Fibroblast of skin of abdomen (primary cell): ENCODE measurements at regions not wholly inside any gene's neighbourhood (a gene's known extent, or its start where the extent isn't known, plus 50 kb on each side); places are given as distances from the start of the nearest gene placed in this dataset.

Experiments
- DNase-seq: peaks from one replicate; pipeline ENCODE4 v3.0.0-alpha.2; 2013

DNA sequence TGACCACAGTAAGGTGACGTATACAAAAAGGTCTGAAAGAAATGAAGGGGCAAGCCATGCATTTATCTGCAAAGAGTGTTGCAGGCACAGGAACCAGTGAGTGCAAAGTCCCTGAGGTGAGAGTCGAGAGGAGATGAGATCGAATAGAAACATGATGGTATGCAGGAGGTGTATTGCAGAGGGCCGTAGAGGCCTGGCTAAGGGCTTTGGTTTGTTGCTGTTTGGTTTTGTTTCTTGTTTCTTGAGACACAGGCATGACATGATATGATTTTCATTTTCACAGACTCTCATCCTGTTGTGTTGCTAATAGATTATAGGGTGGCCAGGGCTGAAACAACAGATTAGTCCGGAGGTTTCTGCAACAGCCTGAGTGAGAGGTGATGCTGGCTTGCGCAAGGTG, 80.4 kb downstream of the HSPH1 start:
- no peak for DNase-seq

GRCh38 chr13:31074756-31075155, 86.9 kb downstream of the HSPH1 start:
- no peak for DNase-seq

DNA sequence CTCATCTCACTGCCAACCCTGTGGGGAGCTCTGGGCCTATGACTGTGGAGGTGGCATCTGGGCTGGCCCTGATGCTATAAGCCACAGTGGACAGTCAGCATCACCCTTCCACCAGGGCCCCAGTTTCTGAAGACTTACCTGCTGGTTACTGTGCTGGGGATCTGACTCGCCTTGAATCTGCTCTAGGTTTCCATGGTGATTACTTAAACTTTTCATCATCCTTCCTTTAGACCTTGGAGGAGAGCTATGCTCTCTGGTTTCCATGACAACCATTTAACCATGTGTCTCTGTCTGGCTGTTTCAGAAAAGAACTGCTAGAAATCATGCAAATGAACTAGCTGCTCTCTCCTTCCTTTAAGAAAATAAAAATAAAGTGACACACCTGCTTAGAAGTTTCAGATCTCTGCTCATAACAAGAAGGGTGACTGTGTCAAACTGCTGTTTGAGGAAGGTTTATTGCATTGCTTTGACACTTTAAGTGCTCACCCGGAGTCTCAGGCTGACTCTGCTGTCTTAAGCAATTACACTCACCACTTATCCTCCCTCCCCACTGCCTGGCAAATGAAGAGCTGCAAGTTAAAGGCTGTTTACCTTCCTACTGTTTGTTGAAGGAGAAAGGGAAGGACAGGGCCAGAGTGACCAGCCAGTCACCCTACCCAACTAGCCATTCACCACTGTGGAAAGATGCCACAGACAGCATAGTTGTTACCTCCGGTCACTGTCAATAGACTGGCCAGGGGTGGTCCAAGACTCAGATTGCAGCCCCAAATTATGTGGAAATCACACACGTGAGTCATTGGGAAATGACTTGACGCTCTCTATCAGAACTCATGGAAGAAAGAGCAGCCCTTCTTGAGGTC, 87.6 kb downstream of the HSPH1 start:
- DNase-seq: peak; percentile 59

- DNase-seq: no peak
Measured at GRCh38 chr13:31072041-31072440, 89.7 kb downstream of the HSPH1 start.

- DNase-seq: no peak
Measured at GRCh38 chr13:31069808-31070534, 91.7 kb downstream of the HSPH1 start.

DNA sequence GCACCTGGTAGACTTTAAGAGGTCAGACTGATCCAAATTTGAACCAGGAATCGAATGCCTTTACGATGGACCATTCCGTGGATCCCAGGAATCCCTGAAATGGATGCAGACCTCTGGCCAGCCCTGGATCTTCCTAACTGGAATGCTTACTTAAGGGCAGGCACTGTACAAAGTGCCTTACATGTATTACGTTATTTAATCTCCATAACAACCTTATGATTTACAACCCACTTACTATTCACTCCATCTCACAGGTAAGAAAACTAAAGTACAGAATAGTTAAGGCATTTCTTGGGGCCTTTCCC, 93.6 kb downstream of the HSPH1 start:
- DNase-seq: no peak

GRCh38 chr13:31067416-31068118, 94.1 kb downstream of the HSPH1 start:
- peak; percentile 48 for DNase-seq

- no peak for DNase-seq
Measured at GRCh38 chr13:31064636-31065035, 97.1 kb downstream of the HSPH1 start.

DNA sequence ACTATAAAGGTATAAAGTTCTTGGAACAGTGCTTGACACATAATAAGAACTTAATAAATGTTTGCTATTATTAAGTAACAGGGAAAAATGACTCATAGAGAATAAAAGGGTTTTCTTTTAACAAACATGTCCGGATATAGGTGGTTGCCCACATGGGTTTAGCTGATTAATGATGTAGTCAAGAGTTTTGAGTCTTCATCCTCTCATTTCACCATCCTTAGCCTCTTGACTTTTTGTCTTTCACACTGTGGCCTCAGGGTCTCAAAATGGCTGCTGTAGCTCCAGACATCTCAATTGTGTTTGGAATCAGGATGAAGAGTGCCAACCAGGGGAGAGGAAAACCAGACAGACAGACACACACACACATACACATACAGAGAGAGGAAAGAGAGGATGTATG, 97.9 kb downstream of the HSPH1 start:
- DNase-seq: no peak

DNA sequence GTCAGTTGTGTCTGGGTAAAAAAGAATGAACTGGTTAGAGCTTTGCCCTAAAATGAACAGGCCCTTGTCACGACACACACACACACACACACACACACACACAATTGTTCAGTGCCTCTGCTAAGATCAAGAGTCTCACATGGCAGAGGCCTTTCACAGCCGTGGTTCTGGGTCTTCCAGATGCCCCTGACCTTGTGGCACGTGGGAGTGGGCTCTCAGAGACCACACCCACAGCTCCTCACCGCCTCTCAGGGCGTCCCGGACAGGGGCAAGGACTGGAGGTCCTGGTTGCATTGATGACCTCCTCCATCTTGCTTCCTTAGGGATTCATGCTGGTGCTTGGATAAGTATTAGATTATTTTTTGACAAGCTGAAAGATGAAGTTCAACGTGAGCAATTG, 101.0 kb downstream of the HSPH1 start:
- no peak for DNase-seq

- DNase-seq: no peak
Measured at GRCh38 chr13:31060220-31060619, 101.5 kb downstream of the HSPH1 start.

- DNase-seq: no peak
Measured at GRCh38 chr13:31057403-31058033, 104.2 kb downstream of the HSPH1 start.

DNA sequence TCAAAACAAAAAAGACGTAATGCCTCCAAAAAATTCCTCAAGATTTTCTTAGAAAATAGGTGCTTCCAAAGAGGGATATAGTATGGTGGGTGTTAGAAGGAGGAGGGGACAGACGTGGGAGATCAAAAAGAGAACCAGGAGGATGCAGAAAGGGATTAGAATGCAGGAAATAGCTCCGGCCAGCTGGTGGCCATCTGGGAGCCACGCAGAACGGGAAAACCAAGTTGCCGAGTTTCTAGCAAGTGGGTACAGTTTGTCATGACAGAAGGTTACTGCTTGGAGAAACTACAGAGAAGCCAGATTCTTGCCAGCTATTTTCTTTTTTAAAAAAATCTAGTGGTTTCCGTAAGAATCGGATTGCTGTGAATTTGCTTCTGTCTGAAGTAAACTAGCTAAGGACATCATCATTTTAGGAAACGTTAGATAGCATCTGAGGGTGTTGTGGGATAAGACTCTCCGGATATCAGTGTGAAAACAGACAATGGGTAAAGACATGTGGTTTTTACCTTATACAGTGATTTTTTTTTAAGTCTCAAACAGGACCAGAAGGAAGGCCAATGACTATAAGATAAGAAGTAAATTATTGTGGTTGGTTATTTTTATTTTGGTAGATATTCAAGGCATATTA, 104.9 kb downstream of the HSPH1 start:
- DNase-seq: peak; percentile 51

- DNase-seq: no peak
Measured at GRCh38 chr13:31055589-31055988, 106.1 kb downstream of the HSPH1 start.

GRCh38 chr13:31054632-31055031, 107.1 kb downstream of the HSPH1 start:
- no peak for DNase-seq

- DNase-seq: no peak
Measured at GRCh38 chr13:31053896-31054295, 107.8 kb downstream of the HSPH1 start.

GRCh38 chr13:31053091-31053490, 108.6 kb downstream of the HSPH1 start:
- DNase-seq: no peak

DNA sequence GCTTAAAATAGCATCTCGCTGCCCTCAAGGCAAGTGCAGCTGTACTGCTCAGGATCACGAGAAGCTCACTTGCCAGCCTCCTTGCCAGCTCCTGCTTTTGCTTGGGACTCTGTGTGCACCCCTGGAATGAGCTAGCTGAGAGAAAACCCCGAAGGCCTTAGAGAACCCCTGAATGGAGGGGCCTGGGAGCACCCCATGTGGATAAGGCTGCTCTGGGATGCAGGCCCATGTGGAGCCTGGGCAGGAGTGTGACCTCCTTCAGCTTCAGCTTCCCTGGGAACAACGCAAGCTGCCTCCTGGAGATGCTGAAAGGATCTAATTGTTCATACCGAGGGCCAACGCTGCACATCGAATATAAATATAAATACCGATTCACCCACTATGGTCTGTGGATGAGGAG, 109.2 kb downstream of the HSPH1 start:
- no peak for DNase-seq

GRCh38 chr13:31051999-31052398, 109.7 kb downstream of the HSPH1 start:
- DNase-seq: no peak

GRCh38 chr13:31050486-31051400, 111.0 kb downstream of the HSPH1 start:
- DNase-seq: no peak

DNA sequence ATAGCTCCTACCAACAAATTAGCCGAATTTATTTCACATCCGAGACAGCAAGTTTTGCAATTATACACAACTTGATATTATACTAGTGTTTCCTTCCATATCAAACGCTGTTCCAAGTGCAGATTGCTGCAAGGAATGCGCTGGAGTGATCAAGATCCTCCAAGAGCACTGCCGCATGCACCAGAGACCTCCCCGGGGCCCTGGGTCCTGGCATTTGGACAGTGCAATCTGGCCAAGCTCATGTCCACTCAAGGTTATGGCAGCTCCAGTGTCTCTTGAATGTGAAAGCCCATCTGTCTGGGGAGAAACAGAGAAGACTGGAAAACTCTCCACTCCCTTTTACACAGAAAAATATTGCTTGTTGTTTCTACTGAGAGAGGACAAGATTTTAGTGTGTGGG, 111.9 kb downstream of the HSPH1 start:
- no peak for DNase-seq

DNA sequence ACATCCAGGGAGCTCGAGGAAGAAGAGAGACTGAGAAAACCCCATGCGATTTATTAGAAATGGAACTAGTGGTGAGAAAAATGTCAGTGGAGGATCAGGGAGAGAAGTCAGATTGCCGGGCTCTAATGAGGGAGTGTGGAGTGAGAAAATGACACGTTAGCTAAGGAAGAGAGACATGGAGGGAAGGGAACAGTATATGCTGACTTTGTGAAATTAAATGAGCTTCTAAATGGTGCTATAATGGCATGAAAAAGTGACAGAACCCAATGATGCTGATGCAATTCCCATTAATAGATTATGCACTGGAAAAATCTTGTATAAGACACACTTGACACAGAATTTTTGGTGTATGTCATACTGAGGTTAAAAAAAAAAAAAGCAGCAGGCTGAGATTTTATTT, 112.6 kb downstream of the HSPH1 start:
- no peak for DNase-seq
